NCI-H1694 treated with DMSO at 0.1 percent for 48 hours (cell line): ENCODE measurements at regions not wholly inside any gene's neighbourhood (a gene's known extent, or its start where the extent isn't known, plus 50 kb on each side); places are given as distances from the start of the nearest gene placed in this dataset.
"Not testable (repeated sequence)": the region's sequence is repeated elsewhere in the genome, so short reads cannot be mapped to it uniquely, and the experiment has no call there.

Experiments
- DNase-seq: peaks from one replicate; lab custom pipeline; 2025; lab: John Stamatoyannopoulos, UW

GRCh38 chr3:82410366-82410765, 648.9 kb upstream of the GBE1 start:
- DNase-seq, result no peak

GRCh38 chr3:82409842-82410241, 648.4 kb upstream of the GBE1 start:
- DNase-seq, result no peak

- DNase-seq, result no peak
Observed at GRCh38 chr3:82392203-82392775, 630.8 kb upstream of the GBE1 start.

- no peak for DNase-seq
Observed at GRCh38 chr3:82390868-82391267, 629.4 kb upstream of the GBE1 start.

GRCh38 chr3:82386647-82387046, 625.2 kb upstream of the GBE1 start:
- no peak for DNase-seq

- DNase-seq, result no peak
Observed at GRCh38 chr3:82384181-82384580, 622.7 kb upstream of the GBE1 start.

- no peak for DNase-seq
Observed at GRCh38 chr3:82382831-82383230, 621.4 kb upstream of the GBE1 start.

GRCh38 chr3:82378392-82378791, 616.9 kb upstream of the GBE1 start:
- no peak for DNase-seq

GRCh38 chr3:82376883-82377282, 615.4 kb upstream of the GBE1 start:
- DNase-seq, result no peak

- not testable (repeated sequence) for DNase-seq
Observed at GRCh38 chr3:82373833-82374232, 612.4 kb upstream of the GBE1 start.

GRCh38 chr3:82364827-82365226, 603.4 kb upstream of the GBE1 start:
- DNase-seq, result no peak

GRCh38 chr3:82363131-82363530, 601.7 kb upstream of the GBE1 start:
- no peak for DNase-seq

GRCh38 chr3:82355228-82355627, 593.8 kb upstream of the GBE1 start:
- no peak for DNase-seq

- DNase-seq, result no peak
Observed at GRCh38 chr3:82354228-82354627, 592.8 kb upstream of the GBE1 start.

- DNase-seq, result no peak
Observed at GRCh38 chr3:82353306-82354171, 592.1 kb upstream of the GBE1 start.

GRCh38 chr3:82347585-82347984, 586.1 kb upstream of the GBE1 start:
- no peak for DNase-seq

GRCh38 chr3:82342521-82342920, 581.1 kb upstream of the GBE1 start:
- no peak for DNase-seq

GRCh38 chr3:82329300-82329699, 567.9 kb upstream of the GBE1 start:
- DNase-seq, result no peak

GRCh38 chr3:82311901-82312300, 550.5 kb upstream of the GBE1 start:
- no peak for DNase-seq

- DNase-seq, result no peak
Observed at GRCh38 chr3:82308755-82309154, 547.3 kb upstream of the GBE1 start.

GRCh38 chr3:82306189-82306588, 544.7 kb upstream of the GBE1 start:
- DNase-seq, result no peak

- DNase-seq, result no peak
Observed at GRCh38 chr3:82294609-82295008, 533.2 kb upstream of the GBE1 start.

- no peak for DNase-seq
Observed at GRCh38 chr3:82293867-82294266, 532.4 kb upstream of the GBE1 start.

- no peak for DNase-seq
Observed at GRCh38 chr3:82293435-82293834, 532.0 kb upstream of the GBE1 start.
